Erythroblast (primary cell): ENCODE measurements at regions not wholly inside any gene's neighbourhood (a gene's known extent, or its start where the extent isn't known, plus 50 kb on each side); places are given as distances from the start of the nearest gene placed in this dataset.

ENCODE experiments used
- DNase-seq, 2 experiments: peaks; one replicate each; lab custom pipeline; 2025; lab: John Stamatoyannopoulos, UW
- GATA1 ChIP-seq: IDR thresholded peaks from 2 replicates; pipeline ENCODE4 v1.6.1; 2011; ENCODE audit warnings: low read depth, mild to moderate bottlenecking, control low read depth, low read length, moderate library complexity
- POLR2A ChIP-seq: IDR thresholded peaks from 2 replicates; pipeline ENCODE4 v1.6.1; 2011; ENCODE audit warnings: mild to moderate bottlenecking, low read length

DNA sequence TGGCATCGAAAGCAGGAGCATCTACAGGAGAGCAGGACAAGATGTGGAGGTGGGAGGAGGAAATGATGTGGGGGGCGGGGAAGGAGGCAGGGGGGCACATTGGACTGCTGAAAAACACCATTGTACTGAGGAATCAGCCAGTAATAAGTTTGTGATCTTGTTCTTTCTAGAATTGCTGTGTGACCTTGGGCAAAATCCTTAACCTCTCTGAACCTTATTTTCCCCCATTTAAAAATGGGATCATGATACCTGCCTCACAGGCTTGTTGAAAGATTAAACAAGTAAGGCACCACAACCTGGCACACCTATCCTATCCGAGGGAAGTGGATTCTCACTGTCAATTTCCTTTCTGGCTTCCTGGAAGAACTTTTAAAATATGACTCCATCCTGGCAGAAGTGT lies 56.9 kb upstream of the ARRDC4 start:
- TF ChIP-seq GATA1 = no peak
- no peak for TF ChIP-seq POLR2A

DNA sequence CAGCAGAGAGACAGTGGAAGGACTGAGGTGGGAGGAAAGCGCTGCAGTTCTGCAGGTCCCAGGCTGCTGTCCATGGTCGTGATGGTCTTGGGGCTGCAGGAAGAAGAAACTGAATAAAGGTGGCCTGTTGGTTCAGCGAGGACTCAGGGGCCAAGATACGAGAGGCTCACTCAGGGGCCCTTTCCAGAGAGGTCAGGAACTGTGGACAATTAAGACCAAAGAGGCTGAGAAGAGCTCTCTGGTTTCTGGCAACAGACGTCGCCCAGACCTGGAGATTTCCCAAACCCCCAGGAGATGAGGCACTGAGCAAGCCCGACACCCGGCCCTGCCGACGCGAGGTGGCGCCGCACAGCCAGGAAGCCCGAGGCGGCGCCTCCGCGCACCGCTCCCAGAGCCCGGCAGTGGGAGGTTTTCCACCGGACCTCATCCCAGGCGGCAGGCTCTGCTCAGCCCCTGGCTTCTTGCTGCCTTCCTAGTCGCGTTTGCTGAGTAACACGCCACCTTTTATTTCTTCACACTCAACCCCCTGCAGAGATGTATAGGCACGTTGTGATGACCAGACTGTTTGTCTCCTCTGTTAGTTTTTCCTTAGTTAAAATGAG lies 56.4 kb upstream of the ARRDC4 start:
- DNase-seq = peak; percentile 26 to 46
- TF ChIP-seq POLR2A (no peak), GATA1 (no peak)

More for the DNA sequence above, 56.9 kb upstream of the ARRDC4 start:
- no peak for DNase-seq

DNA sequence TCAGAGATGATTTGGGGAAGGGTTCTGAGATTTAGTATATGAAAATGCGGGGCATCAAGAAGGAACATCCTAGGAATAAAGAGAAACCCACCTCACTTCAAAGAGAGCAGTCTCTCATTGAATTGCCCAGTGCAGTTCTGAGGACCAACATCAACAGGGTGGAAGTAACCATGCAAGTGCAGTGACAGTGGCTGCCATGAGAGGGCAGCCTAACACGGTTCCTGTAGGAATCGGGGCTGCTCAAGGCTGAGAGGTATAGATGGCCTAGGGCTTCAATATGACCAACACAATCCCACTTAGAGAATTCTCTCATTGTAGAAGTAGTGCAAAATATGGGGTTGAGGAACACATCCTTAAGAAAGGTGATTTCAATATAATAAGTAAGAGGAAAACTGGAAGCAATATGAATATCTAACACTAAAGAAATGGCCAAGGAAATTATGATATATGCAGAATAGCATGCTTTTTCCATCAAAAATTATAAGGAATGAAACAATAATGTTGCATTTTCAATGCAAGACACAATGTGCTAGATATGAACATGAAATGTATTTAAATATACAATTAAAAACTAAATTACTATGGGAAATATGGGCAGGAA lies 51.1 kb upstream of the ARRDC4 start:
- no peak for TF ChIP-seq GATA1
- TF ChIP-seq POLR2A = no peak
- DNase-seq = peak; percentile 46 to 68
